CD4-positive, CD25-positive, alpha-beta regulatory T cell (primary cell): ENCODE measurements at regions not wholly inside any gene's neighbourhood (a gene's known extent, or its start where the extent isn't known, plus 50 kb on each side); places are given as distances from the start of the nearest gene placed in this dataset.
A peak's percentile ranks its signal among the peaks of the same experiment; 100 is the strongest.

Experiments
- ATAC-seq, 2 donors: fragments of 150-1000 bp; cut with Tn5 transposase; one replicate each; pipeline ENCODE4 v1.10.0; 2021; ENCODE audit warnings: low read depth in 2 of 2, moderate number of reproducible peaks in 2 of 2, moderate library complexity in 1 of 2
- DNase-seq, 3 donors: peaks; one replicate each; pipeline versions ENCODE4 v3.0.0 to v3.0.0-alpha.2; 2012 to 2022; ENCODE audit warnings: mixed read lengths in 1 of 3
- H3K27ac ChIP-seq: one replicate; pipeline ENCODE4 v1.7.0; 2013; ENCODE audit warnings: mild to moderate bottlenecking, low read length; ENCODE audit not compliant: insufficient read depth, poor library complexity, severe bottlenecking
- H3K27me3 ChIP-seq: one replicate; pipeline ENCODE4 v1.7.0; 2013; ENCODE audit warnings: low read length; ENCODE audit not compliant: control insufficient read depth, insufficient read depth
- H3K36me3 ChIP-seq: one replicate; pipeline ENCODE4 v1.7.0; 2013; ENCODE audit warnings: mild to moderate bottlenecking, low read length, moderate library complexity; ENCODE audit not compliant: control insufficient read depth, insufficient read depth
- H3K4me1 ChIP-seq: 2 replicates; pipeline ENCODE4 v1.7.0; 2013; ENCODE audit warnings: mild to moderate bottlenecking, low read length; ENCODE audit not compliant: insufficient read depth, control insufficient read depth, poor library complexity, severe bottlenecking
- H3K4me3 ChIP-seq: one replicate; pipeline ENCODE4 v1.7.0; 2013; ENCODE audit warnings: low read depth, mild to moderate bottlenecking, low read length, moderate library complexity
- H3K9me3 ChIP-seq, 2 experiments: 1 replicate in 1 of 2; 2 replicates in 1 of 2; pipeline ENCODE4 v1.7.0; 2013; ENCODE audit warnings: low read length in 2 of 2, mild to moderate bottlenecking in 1 of 2, moderate library complexity in 1 of 2; ENCODE audit not compliant: control insufficient read depth in 2 of 2
- H3K27ac Mint-ChIP-seq, 3 donors: one replicate each; pipeline ENCODE4 v1.8.0; 2020 to 2022; ENCODE audit warnings: mild to moderate bottlenecking in 3 of 3, mixed read lengths in 3 of 3, moderate library complexity in 2 of 3
- H3K27me3 Mint-ChIP-seq: one replicate; pipeline ENCODE4 v1.8.0; 2022; ENCODE audit warnings: mild to moderate bottlenecking, mixed read lengths
- H3K36me3 Mint-ChIP-seq: one replicate; pipeline ENCODE4 v1.8.0; 2020; ENCODE audit warnings: mixed read lengths
- H3K4me1 Mint-ChIP-seq, 4 donors: one replicate each; pipeline ENCODE4 v1.8.0; 2020 to 2022; ENCODE audit warnings: mixed read lengths in 4 of 4, mild to moderate bottlenecking in 1 of 4
- H3K4me3 Mint-ChIP-seq, 4 donors: one replicate each; pipeline ENCODE4 v1.8.0; 2020 to 2022; ENCODE audit warnings: mild to moderate bottlenecking in 4 of 4, mixed read lengths in 4 of 4, moderate library complexity in 3 of 4
- H3K9me3 Mint-ChIP-seq, 7 donors: one replicate each; pipeline ENCODE4 v1.8.0; 2020 to 2022; ENCODE audit warnings: mixed read lengths in 7 of 7, mild to moderate bottlenecking in 3 of 7, moderate library complexity in 2 of 7

GRCh38 chr11:110808248-110808647 is 96.0 kb upstream of the ARHGAP20 start:
- Histone ChIP-seq H3K27ac (no peak overlapping the region), H3K4me1 (no peaks in the 10 kb centered on the region), H3K9me3 (no peaks in the 10 kb centered on the region), H3K27me3 (no peaks in the 10 kb centered on the region), H3K36me3 (no peaks in the 10 kb centered on the region), H3K4me3 (no peak overlapping the region)
- Mint-ChIP-seq H3K9me3 (peaks cover 0 to 1% (median 0%) of the 10 kb centered on the region in 7 donors), H3K27me3 (no peaks in the 10 kb centered on the region), H3K4me1 (no peaks in the 10 kb centered on the region), H3K4me3 (no peak overlapping the region), H3K36me3 (no peaks in the 10 kb centered on the region), H3K27ac (no peak overlapping the region)
- ATAC-seq, result no peak
- no peak for DNase-seq

GRCh38 chr11:110807801-110808200 is 95.6 kb upstream of the ARHGAP20 start:
- no peak for ATAC-seq
- DNase-seq, result no peak
- no peaks in the 10 kb centered on the region for H3K36me3 Mint-ChIP-seq

GRCh38 chr11:110805756-110806155 is 93.5 kb upstream of the ARHGAP20 start:
- no peaks in the 10 kb centered on the region for H3K27me3 Mint-ChIP-seq

More at GRCh38 chr11:110807801-110808200, 95.6 kb upstream of the ARHGAP20 start:
- Histone ChIP-seq H3K36me3 (no peaks in the 10 kb centered on the region), H3K4me3 (no peak overlapping the region), H3K27ac (no peak overlapping the region), H3K27me3 (no peaks in the 10 kb centered on the region), H3K9me3 (no peaks in the 10 kb centered on the region), H3K4me1 (no peaks in the 10 kb centered on the region)
- H3K27ac Mint-ChIP-seq, result no peak overlapping the region
- H3K9me3 Mint-ChIP-seq, result peaks cover 0 to 1% (median 0%) of the 10 kb centered on the region in 7 donors
- no peak overlapping the region for H3K4me3 Mint-ChIP-seq
- H3K4me1 Mint-ChIP-seq, result no peaks in the 10 kb centered on the region
- no peaks in the 10 kb centered on the region for H3K27me3 Mint-ChIP-seq

GRCh38 chr11:110802162-110802561 is 89.9 kb upstream of the ARHGAP20 start:
- Histone ChIP-seq H3K9me3 (no peaks in the 10 kb centered on the region), H3K27ac (no peak overlapping the region), H3K36me3 (no peaks in the 10 kb centered on the region), H3K4me1 (no peaks in the 10 kb centered on the region), H3K4me3 (no peak overlapping the region), H3K27me3 (no peaks in the 10 kb centered on the region)
- DNase-seq (no peak), ATAC-seq (no peak)
- no peak overlapping the region for H3K27ac Mint-ChIP-seq
- H3K36me3 Mint-ChIP-seq, result no peaks in the 10 kb centered on the region
- no peaks in the 10 kb centered on the region for H3K27me3 Mint-ChIP-seq
- H3K4me1 Mint-ChIP-seq, result no peaks in the 10 kb centered on the region
- H3K4me3 Mint-ChIP-seq, result no peak overlapping the region
- peaks cover 0 to 1% (median 0%) of the 10 kb centered on the region in 7 donors for H3K9me3 Mint-ChIP-seq

More at GRCh38 chr11:110805756-110806155, 93.5 kb upstream of the ARHGAP20 start:
- DNase-seq (no peak), ATAC-seq (no peak)
- Mint-ChIP-seq H3K4me3 (no peak overlapping the region), H3K4me1 (no peaks in the 10 kb centered on the region), H3K27ac (no peak overlapping the region), H3K9me3 (no peaks in the 10 kb centered on the region), H3K36me3 (no peaks in the 10 kb centered on the region)
- Histone ChIP-seq H3K27ac (no peak overlapping the region), H3K36me3 (no peaks in the 10 kb centered on the region), H3K27me3 (no peaks in the 10 kb centered on the region), H3K9me3 (no peaks in the 10 kb centered on the region), H3K4me3 (no peak overlapping the region), H3K4me1 (no peaks in the 10 kb centered on the region)

- Histone ChIP-seq H3K36me3 (no peaks in the 10 kb centered on the region), H3K4me1 (no peaks in the 10 kb centered on the region), H3K4me3 (no peak overlapping the region), H3K27me3 (no peaks in the 10 kb centered on the region), H3K27ac (no peak overlapping the region), H3K9me3 (no peaks in the 10 kb centered on the region)
- no peaks in the 10 kb centered on the region for H3K27me3 Mint-ChIP-seq
- DNase-seq, result no peak
- no peak overlapping the region for H3K27ac Mint-ChIP-seq
- no peaks in the 10 kb centered on the region for H3K4me1 Mint-ChIP-seq
- no peaks in the 10 kb centered on the region for H3K36me3 Mint-ChIP-seq
- peaks cover 0 to 1% (median 0%) of the 10 kb centered on the region in 7 donors for H3K9me3 Mint-ChIP-seq
- no peak for ATAC-seq
- no peak overlapping the region for H3K4me3 Mint-ChIP-seq
Measured at GRCh38 chr11:110801328-110801727, 89.1 kb upstream of the ARHGAP20 start.

DNA sequence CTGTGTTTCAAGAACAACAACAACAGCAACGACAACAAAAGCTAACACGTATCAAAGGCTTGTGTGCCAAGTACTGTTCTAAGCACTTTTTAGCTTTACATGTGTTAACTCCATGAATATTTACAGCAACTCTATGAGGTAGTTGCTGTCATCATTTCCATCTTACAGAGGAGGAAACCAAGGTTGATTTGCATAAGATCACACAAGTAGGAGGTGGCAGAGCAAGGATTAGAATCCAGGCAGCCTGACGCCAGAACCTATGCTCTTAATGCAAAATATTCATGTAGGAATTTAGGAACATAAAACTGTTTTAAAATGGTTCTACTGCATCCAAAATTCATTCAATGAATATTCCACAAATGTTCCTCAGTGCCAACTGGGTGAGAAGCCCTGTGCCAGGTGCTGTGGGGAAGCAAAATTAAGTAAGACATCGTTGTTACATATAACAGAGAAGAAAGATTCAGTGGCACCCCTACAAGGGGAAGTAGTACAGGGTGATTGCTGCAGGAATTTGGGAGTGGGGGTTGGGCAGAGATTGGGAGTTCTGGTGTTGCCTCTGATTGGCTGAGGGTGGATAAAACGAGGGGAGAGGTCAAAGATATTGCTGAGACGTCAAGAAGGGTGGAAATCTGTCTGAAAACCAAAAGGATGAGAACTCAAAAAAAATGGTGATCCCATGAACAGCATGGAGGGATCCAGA is 86.1 kb upstream of the ARHGAP20 start:
- ATAC-seq (no peak), DNase-seq (no peak)
- Mint-ChIP-seq H3K27ac (no peak overlapping the region), H3K27me3 (no peaks in the 10 kb centered on the region), H3K36me3 (no peaks in the 10 kb centered on the region), H3K9me3 (peaks cover 0 to 1% (median 0%) of the 10 kb centered on the region in 7 donors), H3K4me3 (no peak overlapping the region), H3K4me1 (no peaks in the 10 kb centered on the region)
- Histone ChIP-seq H3K4me1 (no peaks in the 10 kb centered on the region), H3K36me3 (no peaks in the 10 kb centered on the region), H3K27ac (no peak overlapping the region), H3K9me3 (no peaks in the 10 kb centered on the region), H3K4me3 (no peak overlapping the region), H3K27me3 (no peaks in the 10 kb centered on the region)

DNA sequence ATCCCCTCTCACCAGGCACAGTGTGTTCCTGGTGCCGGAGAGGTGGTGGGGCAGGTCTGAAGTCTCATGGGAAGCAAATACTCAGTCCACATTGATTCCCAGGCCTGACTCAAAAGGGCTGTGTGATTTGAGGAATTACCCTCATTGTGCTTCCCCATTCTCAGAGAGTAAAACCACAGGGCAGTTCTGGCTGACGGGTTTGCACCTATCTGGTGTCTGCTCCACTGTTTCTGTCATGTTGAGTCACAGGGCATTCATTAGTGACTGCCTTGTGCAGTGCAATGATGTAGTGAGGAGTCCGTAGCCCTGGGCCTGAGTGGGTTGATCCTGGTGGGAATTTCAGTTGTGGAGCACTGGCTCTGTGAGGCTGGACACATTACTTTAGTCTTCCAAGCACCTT is 85.2 kb upstream of the ARHGAP20 start:
- H3K4me1 ChIP-seq, result no peaks in the 10 kb centered on the region
- H3K36me3 Mint-ChIP-seq, result no peaks in the 10 kb centered on the region
- no peaks in the 10 kb centered on the region for H3K27me3 ChIP-seq
- H3K9me3 Mint-ChIP-seq, result peaks cover 0 to 3% (median 0%) of the 10 kb centered on the region in 7 donors
- H3K4me1 Mint-ChIP-seq, result no peaks in the 10 kb centered on the region
- H3K4me3 ChIP-seq, result no peak overlapping the region
- H3K4me3 Mint-ChIP-seq, result no peak overlapping the region
- H3K27ac Mint-ChIP-seq, result no peak overlapping the region
- H3K27me3 Mint-ChIP-seq, result no peaks in the 10 kb centered on the region
- H3K36me3 ChIP-seq, result no peaks in the 10 kb centered on the region
- ATAC-seq, result peak in 1 of 2 donors; percentile 69
- H3K27ac ChIP-seq, result no peak overlapping the region
- no peak for DNase-seq
- no peaks in the 10 kb centered on the region for H3K9me3 ChIP-seq

GRCh38 chr11:110795112-110795624 is 82.9 kb upstream of the ARHGAP20 start:
- Mint-ChIP-seq H3K4me3 (no peak overlapping the region), H3K27ac (no peak overlapping the region), H3K4me1 (no peaks in the 10 kb centered on the region), H3K36me3 (no peaks in the 10 kb centered on the region), H3K27me3 (no peaks in the 10 kb centered on the region), H3K9me3 (peaks cover 0 to 3% (median 0%) of the 10 kb centered on the region in 7 donors)
- no peaks in the 10 kb centered on the region for H3K9me3 ChIP-seq
- DNase-seq (no peak), ATAC-seq (no peak)
- H3K4me3 ChIP-seq, result no peak overlapping the region
- H3K36me3 ChIP-seq, result no peaks in the 10 kb centered on the region
- no peaks in the 10 kb centered on the region for H3K4me1 ChIP-seq
- no peak overlapping the region for H3K27ac ChIP-seq
- H3K27me3 ChIP-seq, result no peaks in the 10 kb centered on the region
